ENCODE measurements at regions not wholly inside any gene's neighbourhood (a gene's known extent, or its start where the extent isn't known, plus 50 kb on each side); places are given as distances from the start of the nearest gene placed in this dataset.
"Not testable (repeated sequence)": the region's sequence is repeated elsewhere in the genome, so short reads cannot be mapped to it uniquely, and the experiment has no call there.

GRCh38 chr15:70387081-70387480 lies 289.4 kb upstream of the TLE3 start:
- DNase-seq, result no peak

- no peak for DNase-seq
Measured at GRCh38 chr15:70385711-70386110, 288.0 kb upstream of the TLE3 start.

GRCh38 chr15:70385052-70385451 lies 287.3 kb upstream of the TLE3 start:
- no peak for DNase-seq

GRCh38 chr15:70383856-70384255 lies 286.1 kb upstream of the TLE3 start:
- DNase-seq, result no peak

DNA sequence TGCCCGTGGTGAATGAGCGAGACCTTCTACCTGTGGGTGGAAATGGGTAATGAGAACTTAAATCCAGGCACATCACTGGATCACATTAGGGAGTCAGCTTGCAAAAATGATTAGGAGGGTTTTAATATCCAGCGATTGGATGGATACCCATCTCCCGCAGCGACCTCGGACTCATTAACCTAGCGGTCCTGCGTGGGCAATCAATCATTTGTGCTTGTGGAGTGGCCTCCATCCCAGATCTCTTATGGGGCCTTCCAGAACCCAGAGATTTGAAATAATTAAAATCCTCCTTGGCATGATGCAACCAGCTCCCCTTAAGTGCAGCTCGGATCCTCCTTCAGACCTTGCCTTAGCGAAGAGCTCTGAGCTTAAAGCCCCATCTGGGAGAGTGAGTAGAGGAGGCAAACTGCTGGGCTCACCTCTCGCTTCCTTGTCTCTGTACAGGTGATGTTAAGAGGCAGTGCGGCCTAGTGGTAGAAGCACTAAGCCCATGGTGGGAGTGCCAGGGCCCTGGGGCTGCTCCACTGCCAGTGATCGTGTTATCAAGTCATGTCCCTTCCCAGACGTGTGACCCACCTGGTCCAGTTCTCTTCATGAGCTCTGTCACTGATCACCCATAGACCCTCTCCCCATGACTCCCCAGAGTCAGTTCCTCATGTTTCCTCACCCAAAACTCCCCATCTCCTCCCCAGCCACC lies 285.2 kb upstream of the TLE3 start:
- DNase-seq, result no peak

- DNase-seq, result no peak
Measured at GRCh38 chr15:70382009-70382749, 284.5 kb upstream of the TLE3 start.

GRCh38 chr15:70379938-70380883 lies 282.5 kb upstream of the TLE3 start:
- DNase-seq, result no peak

GRCh38 chr15:70379134-70379533 lies 281.4 kb upstream of the TLE3 start:
- no peak for DNase-seq

- no peak for DNase-seq
Measured at GRCh38 chr15:70378126-70379031, 280.7 kb upstream of the TLE3 start.

DNA sequence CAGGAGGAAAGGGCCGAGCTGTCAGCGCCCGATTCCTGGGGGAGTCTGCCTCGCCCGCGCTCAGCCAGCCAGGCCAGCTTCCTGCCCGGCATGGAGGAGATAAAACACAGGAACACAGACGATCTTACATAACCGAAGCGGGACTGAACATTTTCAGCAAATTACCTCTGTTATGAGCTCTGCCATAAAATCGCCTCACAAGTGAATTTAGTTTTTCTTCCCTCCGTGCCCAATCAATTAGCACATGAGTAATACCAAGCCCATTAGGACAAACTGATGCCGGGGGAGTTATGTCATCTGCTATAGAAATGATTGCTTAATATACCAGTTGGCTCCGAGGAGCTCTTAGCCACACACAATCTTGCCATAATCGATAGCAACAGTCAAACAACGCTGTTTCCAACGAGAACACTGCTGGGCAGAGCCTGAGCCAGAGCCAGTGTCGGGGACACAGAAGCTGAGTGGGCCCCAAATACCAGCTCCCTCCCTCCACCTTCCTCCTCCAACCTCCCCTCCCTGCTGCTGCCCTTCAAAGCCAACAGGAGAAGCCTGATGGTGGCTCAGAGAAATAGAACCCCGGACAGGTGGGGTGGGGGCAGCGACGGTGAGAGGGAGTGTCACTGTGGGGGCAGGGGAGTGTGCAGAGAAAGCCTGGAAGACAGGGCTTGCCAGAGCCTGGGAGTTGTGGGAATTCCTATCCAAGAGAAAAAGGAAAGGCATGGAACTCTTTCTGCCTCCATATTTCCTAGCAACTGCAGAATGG lies 279.4 kb upstream of the TLE3 start:
- no peak for DNase-seq

DNA sequence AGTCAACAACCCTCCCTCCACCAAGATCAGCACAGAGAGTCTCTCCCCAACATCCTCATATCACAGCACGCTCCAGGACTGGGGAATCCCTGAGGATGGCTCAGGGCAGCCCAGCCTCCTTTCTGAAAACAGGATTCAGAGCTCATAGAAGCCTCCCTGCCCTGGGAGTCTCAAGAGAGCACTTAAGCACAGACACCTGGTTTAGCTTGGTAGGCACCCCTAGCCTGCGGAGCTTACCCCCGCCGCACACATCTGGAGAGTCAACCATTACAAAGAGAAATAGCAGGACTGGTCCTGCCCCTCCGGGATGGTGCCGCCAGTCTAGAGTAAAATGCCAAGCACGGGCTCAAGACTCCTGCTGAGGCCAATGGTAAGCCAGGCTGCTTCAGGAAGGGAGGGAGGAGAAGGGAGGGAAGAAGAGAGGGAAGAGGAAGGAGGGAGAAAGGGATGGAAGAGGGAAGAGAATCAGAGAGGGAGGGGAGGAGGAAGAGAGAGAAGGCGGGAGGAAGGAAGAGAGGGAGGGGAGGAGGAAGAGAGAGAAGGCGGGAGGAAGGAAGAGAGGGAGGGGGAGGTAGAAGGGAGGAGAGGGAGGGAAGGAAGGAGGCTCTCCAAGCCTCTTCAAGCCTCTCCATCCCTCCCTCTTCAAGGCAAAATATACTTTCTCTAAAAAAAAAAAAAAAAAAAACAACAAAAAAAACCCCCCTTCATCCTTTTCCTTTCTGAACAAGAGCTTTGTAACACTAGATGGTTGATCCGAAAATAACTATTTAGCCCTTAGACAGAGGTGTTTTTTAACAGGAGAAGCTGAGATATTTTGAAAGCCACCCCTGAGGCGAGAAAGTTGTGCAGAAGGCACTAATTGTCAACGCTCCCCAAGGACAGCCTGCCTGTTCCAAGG lies 278.6 kb upstream of the TLE3 start:
- DNase-seq, result no peak

- DNase-seq, result no peak
Measured at GRCh38 chr15:70375586-70375985, 277.9 kb upstream of the TLE3 start.

- DNase-seq, result no peak
Measured at GRCh38 chr15:70375006-70375431, 277.3 kb upstream of the TLE3 start.

DNA sequence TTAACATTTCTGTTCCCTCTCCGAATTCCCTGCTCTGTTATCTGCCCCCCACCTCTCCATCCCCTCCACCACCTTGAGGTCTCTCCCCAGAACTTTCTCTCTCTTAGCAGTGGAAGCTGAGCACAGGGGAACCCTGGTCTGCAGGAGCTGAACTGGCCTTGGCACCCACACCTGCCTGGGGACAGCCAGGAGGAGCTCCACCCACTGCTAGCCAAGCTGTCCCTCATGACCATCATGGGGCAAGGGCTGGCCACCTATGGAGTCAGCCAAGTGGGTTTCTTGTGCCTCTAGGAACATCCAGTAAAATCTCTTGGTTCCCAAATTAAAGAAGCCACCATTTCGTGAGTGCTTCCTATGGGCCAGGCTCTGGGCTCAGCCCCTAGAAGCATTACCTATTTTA lies 276.4 kb upstream of the TLE3 start:
- DNase-seq, result no peak

DNA sequence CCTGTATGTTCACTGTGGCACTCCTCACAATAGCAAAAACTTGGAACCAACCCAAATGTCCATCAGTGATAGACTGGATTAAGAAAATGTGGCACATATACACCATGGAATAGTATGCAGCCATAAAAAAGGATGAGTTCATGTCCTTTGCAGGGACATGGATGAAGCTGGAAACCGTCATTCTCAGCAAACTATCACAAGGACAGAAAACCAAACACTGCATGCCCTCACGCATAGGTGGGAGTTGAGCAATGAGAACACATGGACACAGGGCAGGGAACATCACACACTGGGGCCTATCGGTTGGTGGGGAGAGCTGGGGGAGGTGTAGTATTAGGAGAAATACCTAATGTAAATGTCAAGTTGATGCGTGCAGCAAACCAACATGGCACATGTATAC lies 275.7 kb upstream of the TLE3 start:
- DNase-seq, result not testable (repeated sequence)

DNA sequence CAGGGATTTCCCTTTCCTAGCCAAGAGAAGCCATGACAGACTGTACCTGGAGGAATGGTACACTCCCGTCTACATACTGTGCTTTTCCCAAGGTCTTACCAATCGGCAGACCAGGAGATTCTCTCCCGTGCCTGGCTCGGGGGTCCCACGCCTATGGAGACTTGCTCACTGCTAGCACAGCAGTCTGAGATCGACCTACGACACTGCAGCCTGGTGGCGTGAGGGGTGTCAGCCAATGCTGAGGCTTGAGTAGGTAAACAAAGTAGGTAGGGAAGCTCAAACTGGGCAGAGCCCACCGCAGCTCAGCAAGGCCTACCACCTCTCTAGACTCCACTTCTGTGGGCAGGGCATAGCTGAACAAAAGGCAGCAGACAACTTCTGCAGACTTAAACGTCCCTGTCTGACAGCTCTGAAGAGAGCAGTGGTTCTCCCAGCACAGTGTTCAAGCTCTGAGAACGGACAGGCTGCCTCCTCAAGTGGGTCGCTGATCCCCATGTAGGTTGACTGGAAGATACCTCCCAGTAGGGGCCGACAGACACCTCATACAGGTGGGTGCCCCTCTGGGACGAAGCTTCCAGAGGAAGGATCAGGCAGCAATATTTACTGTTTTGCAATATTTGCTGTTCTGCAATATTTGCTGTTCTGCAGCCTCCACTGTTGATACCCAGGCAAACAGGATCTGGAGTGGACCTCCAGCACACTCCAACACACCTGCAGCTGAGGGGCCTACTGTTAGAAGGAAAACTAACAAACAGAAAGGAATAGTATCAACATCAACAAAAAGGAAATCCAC lies 270.4 kb upstream of the TLE3 start:
- DNase-seq, result not testable (repeated sequence)

DNA sequence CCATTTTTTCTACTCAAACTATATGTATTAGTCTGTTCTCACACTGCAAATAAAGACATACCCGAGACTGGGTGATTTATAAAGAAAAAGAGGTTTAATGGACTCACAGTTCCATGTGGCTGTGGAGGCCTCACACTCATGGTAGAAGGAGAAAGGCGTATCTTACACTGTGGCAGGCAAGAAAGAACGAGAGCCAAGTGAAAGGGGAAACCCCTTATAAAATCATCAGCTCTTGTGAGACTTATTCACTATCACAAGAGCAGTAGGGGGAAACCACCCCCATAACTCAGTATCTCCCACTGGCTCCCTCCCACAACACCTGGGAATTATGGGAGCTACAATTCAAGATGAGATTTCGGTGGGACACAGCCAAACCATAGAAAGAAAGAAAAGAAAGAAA lies 266.3 kb upstream of the TLE3 start:
- not testable (repeated sequence) for DNase-seq

- DNase-seq, result no peak
Measured at GRCh38 chr15:70362886-70363285, 265.2 kb upstream of the TLE3 start.

- DNase-seq, result no peak
Measured at GRCh38 chr15:70362350-70362749, 264.6 kb upstream of the TLE3 start.

DNA sequence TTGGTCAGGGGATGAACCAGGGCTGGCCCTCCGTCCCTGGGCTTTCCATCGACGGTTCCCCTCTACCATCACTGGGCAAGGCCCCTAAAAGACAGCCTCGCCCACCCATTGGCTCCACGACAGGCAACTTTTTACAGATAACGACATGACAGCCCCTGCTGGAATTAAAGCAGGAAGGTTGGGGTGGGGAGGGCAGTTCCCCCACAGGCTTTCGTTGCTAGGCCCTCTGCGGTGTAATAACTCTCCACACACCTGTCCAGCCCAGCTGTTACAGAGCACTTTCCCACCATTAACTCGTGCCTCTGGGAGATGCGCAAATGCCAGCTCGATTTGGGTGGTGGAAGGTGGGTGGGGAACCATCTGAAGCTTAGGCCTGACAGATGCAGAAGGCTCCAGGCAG lies 264.2 kb upstream of the TLE3 start:
- DNase-seq, result no peak
